Keratinocyte (primary cell): ENCODE measurements at regions not wholly inside any gene's neighbourhood (a gene's known extent, or its start where the extent isn't known, plus 50 kb on each side); places are given as distances from the start of the nearest gene placed in this dataset.

Experiments
- DNase-seq: peaks from one replicate; pipeline ENCODE4 v3.0.0-alpha.2; 2011; ENCODE audit warnings: low read depth, missing footprints, low spot score
- FAIRE-seq: peaks from 2 replicates; lab custom pipeline; 2011; peaks lifted over from hg19 to GRCh38; lab: Jason Lieb, UNC
- H2AFZ ChIP-seq: 2 replicates; pipeline ENCODE4 v1.6.0; 2012; ENCODE audit warnings: low read length, control low read depth, inconsistent platforms; ENCODE audit not compliant: control insufficient read depth
- H3K27ac ChIP-seq: 2 replicates; pipeline ENCODE4 v1.5.1; 2011; ENCODE audit warnings: low read length; ENCODE audit not compliant: control insufficient read depth, insufficient read depth
- H3K27me3 ChIP-seq: 3 replicates; pipeline ENCODE4 v1.6.0; 2011; ENCODE audit warnings: low read length; ENCODE audit not compliant: control insufficient read depth, insufficient read depth; ENCODE audit errors: extremely low read depth
- H3K36me3 ChIP-seq, 2 experiments: 2 replicates in 1 of 2; 3 replicates in 1 of 2; pipeline ENCODE4 v1.5.1; 2011; ENCODE audit warnings: low read length in 2 of 2, mild to moderate bottlenecking in 1 of 2; ENCODE audit not compliant: control insufficient read depth in 2 of 2, insufficient read depth in 2 of 2; ENCODE audit errors: extremely low read depth in 1 of 2
- H3K4me1 ChIP-seq: 3 replicates; pipeline ENCODE4 v1.5.1; 2011; ENCODE audit warnings: low read length; ENCODE audit not compliant: control insufficient read depth, insufficient read depth; ENCODE audit errors: extremely low read depth
- H3K4me2 ChIP-seq: 3 replicates; pipeline ENCODE4 v1.6.0; 2011; ENCODE audit warnings: low read depth, low read length; ENCODE audit not compliant: control insufficient read depth, insufficient read depth; ENCODE audit errors: extremely low read depth
- H3K4me3 ChIP-seq, 3 experiments: fragments of 200-600 bp in 1 of 3; sonication (generic) in 1 of 3; 2 replicates in 2 of 3; 3 replicates in 1 of 3; pipeline ENCODE4 v1.5.1; 2011 to 2016; ENCODE audit warnings: low read length in 3 of 3, mild to moderate bottlenecking in 3 of 3, control low read depth in 2 of 3, inconsistent platforms in 1 of 3, low read depth in 1 of 3, mixed read lengths in 1 of 3, mixed run types in 1 of 3, moderate library complexity in 1 of 3; ENCODE audit not compliant: control insufficient read depth in 2 of 3, insufficient read depth in 2 of 3; ENCODE audit errors: extremely low read depth in 1 of 3
- H3K79me2 ChIP-seq: 2 replicates; pipeline ENCODE4 v1.6.0; 2012; ENCODE audit warnings: low read length; ENCODE audit not compliant: control insufficient read depth, insufficient read depth
- H3K9ac ChIP-seq: 3 replicates; pipeline ENCODE4 v1.6.0; 2011; ENCODE audit warnings: low read length; ENCODE audit not compliant: control insufficient read depth, insufficient read depth; ENCODE audit errors: extremely low read depth
- H3K9me1 ChIP-seq: 3 replicates; pipeline ENCODE4 v1.6.0; 2011; ENCODE audit warnings: low read length; ENCODE audit not compliant: control insufficient read depth, insufficient read depth; ENCODE audit errors: extremely low read depth
- H3K9me3 ChIP-seq: 2 replicates; pipeline ENCODE4 v1.5.1; 2012; ENCODE audit warnings: low read depth, low read length; ENCODE audit not compliant: control insufficient read depth
- H4K20me1 ChIP-seq: 3 replicates; pipeline ENCODE4 v1.6.0; 2011; ENCODE audit warnings: low read length; ENCODE audit not compliant: control insufficient read depth, insufficient read depth; ENCODE audit errors: extremely low read depth
- CTCF ChIP-seq, 3 experiments: IDR thresholded peaks in 1 of 3; conservative IDR thresholded peaks in 1 of 3; optimal IDR thresholded peaks in 1 of 3; 2 replicates in 2 of 3; 3 replicates in 1 of 3; pipeline versions ENCODE3 to v1.5.1; 2011; ENCODE audit warnings: low read length in 3 of 3, mild to moderate bottlenecking in 3 of 3, moderate library complexity in 2 of 3, control low read depth in 1 of 3, inconsistent platforms in 1 of 3; ENCODE audit not compliant: insufficient read depth in 2 of 3; ENCODE audit errors: extremely low read depth in 1 of 3
- EZH2 ChIP-seq: IDR thresholded peaks from one replicate; pipeline ENCODE4 v1.6.1; 2012; ENCODE audit warnings: inconsistent platforms, mild to moderate bottlenecking, low read length, moderate library complexity
- dilution Hi-C: fragments of 300-500 bp; cut with MboI; formaldehyde crosslinking; loops from one replicate; pipeline ENCODE4 v1.7.0; 2020; ENCODE audit warnings: low sequenced_read_pairs; ENCODE audit not compliant: extremely low pct_ligation_motif_present

DNA sequence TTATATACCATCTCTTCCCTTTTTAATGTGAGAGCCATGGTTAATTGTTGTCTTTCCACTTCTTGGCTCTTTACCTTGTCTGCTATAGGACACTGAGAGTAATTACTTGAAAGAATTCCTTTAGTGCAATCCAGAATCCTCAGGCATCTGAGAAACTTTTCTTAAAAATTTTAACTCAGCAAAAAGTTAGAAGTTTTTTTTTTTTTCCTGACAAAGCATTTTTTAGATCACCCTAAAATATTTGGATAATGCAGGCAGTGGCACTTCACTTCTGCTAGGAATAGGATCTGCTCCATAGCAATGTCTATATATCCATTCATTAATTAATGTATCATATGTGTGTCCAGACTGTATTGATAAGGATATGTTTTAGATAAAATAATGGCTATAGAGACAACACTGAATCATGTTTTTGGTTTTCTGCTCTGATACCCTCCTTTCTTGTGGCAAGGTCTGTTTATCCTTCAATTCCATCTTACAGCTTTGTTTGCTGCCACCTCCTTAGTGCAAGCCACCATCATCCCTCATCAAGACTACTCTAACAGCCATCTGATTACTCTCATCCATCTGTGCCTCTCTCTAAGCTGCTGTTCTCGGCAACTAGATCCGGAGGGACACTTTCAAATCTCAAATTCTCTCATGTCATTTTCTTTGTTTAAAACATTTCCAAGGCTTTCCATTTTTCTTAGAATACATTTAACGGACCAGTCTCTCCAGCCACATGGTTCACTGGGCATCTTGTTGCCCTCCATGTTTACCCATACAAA, 563.5 kb downstream of the EDEM1 start:
- Histone ChIP-seq H3K9me3 (no peaks in the 10 kb centered on the region), H3K79me2 (no peaks in the 10 kb centered on the region), H3K4me3 (no peak overlapping the region), H3K36me3 (no peaks in the 10 kb centered on the region), H3K9me1 (no peaks in the 10 kb centered on the region), H3K4me2 (no peak overlapping the region), H3K9ac (no peak overlapping the region), H4K20me1 (no peaks in the 10 kb centered on the region), H2AFZ (no peak overlapping the region), H3K27me3 (no peaks in the 10 kb centered on the region), H3K4me1 (no peaks in the 10 kb centered on the region), H3K27ac (no peak overlapping the region)
- DNase-seq (no peak), FAIRE-seq (no peak)
- no peak for TF ChIP-seq CTCF (optimal IDR thresholded peaks at IDR 0.05 in 1 of 3, IDR thresholded peaks at IDR 0.05 in 1 of 3, conservative IDR thresholded peaks at IDR 0.05 in 1 of 3; ENCODE audit: extremely low read depth in 1 of 3, insufficient read depth in 2 of 3, low read length in 3 of 3)
- TF ChIP-seq EZH2: no peak
- dilution Hi-C loops: no loop called here

DNA sequence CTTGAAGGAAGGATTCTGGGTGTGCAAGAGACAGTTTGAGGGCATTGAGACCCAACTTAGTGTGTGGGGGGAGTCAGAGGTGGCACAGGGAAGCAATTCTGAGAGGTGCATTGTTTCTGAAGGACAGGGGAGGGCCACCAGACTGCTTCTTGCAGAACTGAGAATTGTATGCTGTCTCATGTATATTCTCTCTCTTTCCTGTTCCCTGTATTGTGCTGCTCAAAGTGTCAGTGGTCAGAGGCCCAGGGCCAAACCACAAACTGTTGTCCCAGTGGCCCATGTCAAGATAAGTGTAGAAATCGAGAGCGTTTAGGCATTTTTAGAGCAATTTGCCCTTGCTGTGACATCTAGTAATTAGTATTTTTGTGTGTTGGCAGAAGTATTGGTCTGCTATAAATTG, 567.1 kb downstream of the EDEM1 start:
- DNase-seq (no peak), FAIRE-seq (no peak)
- no peaks in the 10 kb centered on the region for H3K4me1 ChIP-seq
- H3K4me2 ChIP-seq: no peak overlapping the region
- no peaks in the 10 kb centered on the region for H3K79me2 ChIP-seq
- H3K9ac ChIP-seq: no peak overlapping the region
- no peaks in the 10 kb centered on the region for H3K27me3 ChIP-seq
- no peak overlapping the region for H2AFZ ChIP-seq
- H3K9me3 ChIP-seq: no peaks in the 10 kb centered on the region
- dilution Hi-C loops: no loop called here
- no peaks in the 10 kb centered on the region for H4K20me1 ChIP-seq
- no peaks in the 10 kb centered on the region for H3K9me1 ChIP-seq
- no peaks in the 10 kb centered on the region for H3K36me3 ChIP-seq
- no peak overlapping the region for H3K4me3 ChIP-seq
- H3K27ac ChIP-seq: no peak overlapping the region
- TF ChIP-seq CTCF (optimal IDR thresholded peaks at IDR 0.05 in 1 of 3, IDR thresholded peaks at IDR 0.05 in 1 of 3, conservative IDR thresholded peaks at IDR 0.05 in 1 of 3; ENCODE audit: extremely low read depth in 1 of 3, insufficient read depth in 2 of 3, low read length in 3 of 3): no peak
- TF ChIP-seq EZH2: no peak
